ENCODE measurements at regions not wholly inside any gene's neighbourhood (a gene's known extent, or its start where the extent isn't known, plus 50 kb on each side); places are given as distances from the start of the nearest gene placed in this dataset.
"Not testable (repeated sequence)": the region's sequence is repeated elsewhere in the genome, so short reads cannot be mapped to it uniquely, and the experiment has no call there.

DNA sequence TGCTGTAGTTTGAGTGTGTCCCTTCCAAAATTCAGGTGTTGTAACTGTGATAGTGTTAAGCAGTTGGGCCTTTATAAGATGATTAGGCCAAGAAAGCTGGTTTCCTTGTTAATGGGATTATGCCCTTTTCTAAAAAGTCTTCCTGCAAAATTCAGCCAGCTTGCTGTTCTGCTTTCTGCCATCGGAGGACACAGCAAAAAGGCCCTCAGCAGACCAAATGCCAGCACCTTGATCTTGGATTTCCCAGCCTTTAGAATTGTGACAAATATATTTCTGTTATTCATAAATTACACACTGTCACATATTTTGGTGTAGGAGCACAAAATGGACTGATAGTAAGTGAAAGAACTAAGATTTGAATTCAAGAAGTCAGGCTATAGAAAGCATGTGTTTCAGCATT lies 203.2 kb downstream of the IZUMO3 start:
- DNase-seq (ENCODE audit: low read depth): no peak

DNA sequence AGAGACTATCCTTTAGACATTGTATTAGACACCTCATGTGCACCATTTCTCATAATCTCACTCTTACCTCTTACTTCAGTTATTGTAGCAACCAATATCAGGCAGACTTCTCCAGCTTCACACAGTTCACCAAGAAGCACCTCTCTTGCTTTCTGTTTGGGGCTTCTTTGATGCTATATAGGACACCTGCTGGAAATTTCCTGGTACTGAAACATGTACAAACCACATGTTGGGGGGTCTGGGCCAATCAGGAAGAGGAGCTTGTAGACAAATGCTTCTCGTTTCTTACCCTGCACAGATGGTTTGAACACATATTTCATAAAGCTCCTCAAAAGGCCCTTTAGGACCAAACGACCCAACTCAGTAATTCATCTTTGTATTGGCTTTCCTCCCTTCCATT lies 212.1 kb downstream of the IZUMO3 start:
- no peak for DNase-seq (ENCODE audit: low read depth)

DNA sequence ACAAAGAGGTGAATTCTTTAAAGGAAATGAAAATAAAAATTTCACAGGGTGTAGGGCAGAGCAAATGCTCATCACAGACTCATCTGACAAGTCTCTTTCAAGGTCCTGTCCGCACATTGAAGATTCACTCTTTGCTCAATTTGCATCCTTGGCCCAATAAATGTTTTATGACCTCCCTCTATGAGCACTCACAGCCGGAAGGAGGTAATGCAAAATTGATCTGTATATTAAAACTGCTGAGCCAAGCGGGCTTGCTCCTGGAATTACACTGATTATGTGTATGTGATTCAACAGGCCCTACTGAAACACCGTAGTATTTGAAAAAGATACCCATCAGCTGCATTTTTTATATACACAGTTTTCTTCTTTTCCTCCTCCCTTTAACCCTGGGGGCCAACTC lies 246.8 kb downstream of the IZUMO3 start:
- no peak for DNase-seq (ENCODE audit: low read depth)

DNA sequence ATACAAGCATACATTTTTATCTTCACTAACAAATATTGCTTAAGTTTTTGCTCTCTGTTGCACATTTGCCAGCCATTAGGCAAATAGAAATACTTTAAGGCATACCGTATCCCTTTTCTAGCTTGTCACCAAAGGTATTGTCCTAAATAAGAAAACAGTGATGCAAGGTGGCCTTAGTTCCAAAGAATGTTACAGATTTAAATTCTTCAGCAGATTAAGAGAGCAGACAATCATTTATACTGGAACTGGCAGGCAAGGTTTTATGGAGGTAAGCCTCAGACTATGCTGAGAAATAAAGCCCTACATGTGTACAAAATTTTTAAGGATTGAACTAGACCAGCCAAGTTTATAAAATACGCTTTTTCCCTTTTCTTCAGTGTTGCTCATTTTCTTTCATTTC lies 247.8 kb downstream of the IZUMO3 start:
- DNase-seq (ENCODE audit: low read depth): no peak

DNA sequence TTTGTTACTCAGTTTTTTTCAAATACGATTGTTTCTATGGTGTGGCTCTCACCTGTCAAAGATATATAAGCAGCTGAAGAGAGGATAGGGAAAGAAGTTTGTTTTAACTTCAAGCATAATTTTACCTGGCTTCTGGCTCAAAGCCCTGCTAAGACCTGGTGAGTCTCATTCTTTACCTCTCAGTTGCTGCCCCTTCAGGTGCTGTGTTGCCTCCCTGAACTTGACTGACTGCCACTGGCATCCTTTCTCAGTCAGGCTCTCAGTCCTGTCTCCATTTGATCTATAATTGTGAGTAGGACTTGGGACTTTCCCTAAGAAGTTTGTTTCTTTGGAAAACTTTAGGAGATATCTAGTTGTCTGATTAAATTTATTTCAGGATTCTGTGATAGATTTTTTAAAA lies 249.6 kb downstream of the IZUMO3 start:
- no peak for DNase-seq (ENCODE audit: low read depth)

DNA sequence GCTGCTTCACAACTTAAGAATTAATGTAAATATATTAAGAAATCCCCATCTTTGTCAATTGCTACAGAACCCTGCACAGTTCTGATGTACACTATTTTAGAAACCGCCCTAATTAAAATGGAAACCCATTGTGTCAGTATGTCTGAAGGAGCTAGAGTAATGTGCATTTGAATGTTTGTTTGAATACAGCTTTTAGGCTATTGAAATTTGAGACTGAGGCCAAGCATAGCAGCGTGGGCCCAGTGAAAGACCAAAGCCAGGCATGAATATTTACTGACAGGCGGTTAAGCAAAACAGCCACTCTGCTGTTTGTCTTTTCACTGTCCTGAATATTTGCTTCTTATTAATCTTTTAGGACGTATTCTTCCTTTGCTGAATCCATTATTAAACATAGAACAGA lies 252.3 kb downstream of the IZUMO3 start:
- DNase-seq (ENCODE audit: low read depth): no peak

DNA sequence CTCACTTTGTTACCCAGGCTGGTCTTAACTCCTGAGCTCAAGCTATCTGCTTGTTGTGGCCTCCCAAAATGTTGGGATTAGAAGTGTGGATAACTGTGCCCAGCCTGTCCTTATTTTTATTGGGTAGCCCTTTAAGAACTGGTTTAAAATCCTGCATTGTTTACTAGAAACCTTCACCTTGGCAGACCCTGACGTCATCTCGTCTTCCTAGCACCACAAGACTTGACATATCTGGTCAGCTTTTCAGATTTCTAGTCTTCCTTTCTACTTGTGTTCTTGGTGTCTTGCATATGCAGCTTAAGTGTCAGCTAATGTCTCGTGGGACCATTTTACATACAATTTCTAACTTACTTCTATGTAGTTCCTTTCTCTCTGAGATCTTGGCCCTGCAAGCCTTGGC lies 258.9 kb downstream of the IZUMO3 start:
- DNase-seq (ENCODE audit: low read depth): no peak

DNA sequence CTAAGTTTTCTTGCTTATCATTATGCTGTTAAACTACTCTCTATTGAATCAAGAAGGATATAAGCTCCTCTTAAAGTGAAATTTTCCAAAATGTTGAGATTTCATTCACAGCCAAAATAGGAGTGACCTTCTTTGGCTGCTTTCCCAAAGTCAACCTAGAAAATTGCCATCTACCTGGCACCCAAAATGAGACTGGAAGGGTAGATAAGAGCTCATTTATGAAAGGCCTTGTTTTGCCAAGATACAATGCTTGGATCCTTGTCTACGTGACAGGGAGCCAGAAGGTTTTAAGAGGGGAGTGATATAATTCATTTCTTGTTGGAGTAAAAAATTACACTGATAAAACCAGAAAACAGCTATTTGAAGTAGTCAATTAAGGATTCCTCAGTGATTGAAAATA lies 287.1 kb downstream of the IZUMO3 start:
- no peak for DNase-seq (ENCODE audit: low read depth)

DNA sequence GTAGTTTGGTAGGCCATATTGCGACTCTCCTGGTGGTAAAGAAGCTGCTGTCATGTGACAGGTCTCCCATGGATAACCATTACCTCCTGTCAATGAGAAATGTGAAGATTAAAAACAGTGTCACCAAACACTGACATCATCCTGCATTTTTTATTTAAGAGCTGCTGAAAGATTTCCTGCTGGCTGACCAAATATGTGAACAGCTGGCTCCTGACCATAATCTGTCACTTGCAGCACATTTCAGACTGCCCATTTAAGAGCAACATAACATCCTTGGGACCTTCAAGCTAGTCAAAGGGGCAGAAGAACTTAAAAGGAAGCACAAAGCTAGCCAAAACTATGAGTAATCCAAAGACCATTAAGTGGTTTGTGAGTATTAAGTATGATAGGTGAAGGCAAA lies 288.0 kb downstream of the IZUMO3 start:
- DNase-seq (ENCODE audit: low read depth): peak; percentile 38

DNA sequence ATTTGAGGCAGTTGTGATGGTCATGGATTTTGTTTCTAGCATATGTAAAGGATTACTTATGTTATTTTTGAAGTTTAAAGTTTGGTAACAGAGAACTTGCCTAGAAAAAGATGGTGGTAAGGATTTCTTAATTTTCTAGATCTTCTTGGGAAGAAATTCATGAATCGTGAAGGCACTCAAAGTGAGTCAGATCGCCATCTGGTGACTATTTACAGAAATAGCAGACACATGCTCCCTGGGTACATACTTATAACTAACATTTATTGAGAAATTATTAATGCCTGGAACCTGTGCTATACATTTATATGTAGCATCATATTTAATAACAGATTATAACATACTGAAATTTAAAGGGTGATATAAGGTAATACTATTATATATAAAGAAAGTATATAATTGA lies 299.7 kb downstream of the IZUMO3 start:
- DNase-seq (ENCODE audit: low read depth): peak; percentile 34

DNA sequence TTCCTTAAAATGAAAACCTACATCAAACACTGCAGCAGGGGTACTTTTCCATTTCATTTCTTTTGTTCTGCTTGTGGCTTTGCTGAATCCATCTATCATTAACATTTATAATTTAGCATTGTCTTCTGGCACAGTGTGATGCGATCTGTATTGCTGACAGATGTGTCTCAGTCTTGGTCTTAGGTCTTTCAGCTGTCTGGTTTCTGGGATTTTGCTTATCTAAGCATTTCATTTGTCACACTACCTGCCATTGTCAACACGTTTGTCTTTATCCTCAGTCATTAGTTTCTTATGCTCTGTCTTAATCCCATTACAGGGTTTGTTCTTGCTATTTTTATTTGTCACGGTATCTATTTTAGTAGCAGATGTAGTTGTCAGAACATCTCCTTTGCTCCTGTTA lies 303.1 kb downstream of the IZUMO3 start:
- no peak for DNase-seq (ENCODE audit: low read depth)

DNA sequence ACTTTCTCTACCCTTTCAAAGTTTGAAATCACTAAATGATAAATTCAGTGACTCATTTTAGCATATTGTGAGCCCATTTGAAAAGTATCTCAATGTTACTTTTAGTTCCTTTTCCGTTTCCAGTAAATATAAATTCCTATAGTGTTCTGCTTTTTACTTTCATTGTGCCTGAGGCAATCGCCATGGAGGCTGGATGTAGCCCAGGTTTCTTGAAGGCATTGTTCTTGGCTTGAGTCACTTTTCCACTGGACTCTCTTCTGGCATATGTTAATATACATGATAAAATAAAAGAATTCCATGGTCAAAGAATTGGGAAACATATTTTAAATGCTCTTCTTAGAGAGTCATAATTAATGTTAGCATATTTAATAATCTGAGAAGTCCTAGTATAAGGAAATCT lies 327.0 kb downstream of the IZUMO3 start:
- no peak for DNase-seq (ENCODE audit: low read depth)

DNA sequence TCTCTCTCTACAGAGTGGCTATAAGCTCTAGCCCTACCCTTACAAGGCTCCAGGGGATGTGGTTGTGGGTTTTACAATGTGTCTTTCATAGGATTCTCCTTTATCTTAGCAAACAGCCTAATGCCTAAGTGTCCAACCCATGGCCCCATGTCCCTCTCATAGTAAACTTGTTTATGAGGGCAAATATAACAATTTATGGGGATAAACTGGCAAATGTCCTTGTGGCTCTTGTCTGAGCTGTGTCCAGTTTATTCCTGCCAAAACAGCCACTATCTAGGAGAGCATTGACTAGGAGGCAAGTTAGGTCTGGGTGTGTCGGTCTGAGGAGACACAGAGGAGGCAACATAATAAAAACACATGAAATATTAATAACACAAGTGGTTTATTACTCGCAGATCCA lies 335.1 kb downstream of the IZUMO3 start:
- DNase-seq (ENCODE audit: low read depth): no peak

DNA sequence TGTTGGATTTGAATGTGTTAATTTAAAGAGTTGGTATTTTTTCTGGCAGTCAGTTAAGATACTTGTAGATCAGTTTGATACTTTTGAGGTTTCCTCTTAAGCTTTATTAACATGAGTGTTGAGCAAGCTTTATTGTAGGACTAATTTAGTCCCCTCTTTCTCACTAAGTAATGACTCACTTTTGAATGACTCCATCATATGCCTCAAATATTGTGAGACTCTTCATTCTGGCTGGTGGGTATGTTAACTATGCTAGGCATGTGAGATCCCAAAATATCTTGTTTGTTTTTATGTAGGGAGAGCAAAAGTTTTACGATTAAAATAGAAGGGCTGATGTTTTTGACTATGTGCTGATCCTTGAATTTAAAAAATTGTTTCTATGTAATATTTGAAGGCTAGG lies 355.7 kb downstream of the IZUMO3 start:
- DNase-seq (ENCODE audit: low read depth): no peak

DNA sequence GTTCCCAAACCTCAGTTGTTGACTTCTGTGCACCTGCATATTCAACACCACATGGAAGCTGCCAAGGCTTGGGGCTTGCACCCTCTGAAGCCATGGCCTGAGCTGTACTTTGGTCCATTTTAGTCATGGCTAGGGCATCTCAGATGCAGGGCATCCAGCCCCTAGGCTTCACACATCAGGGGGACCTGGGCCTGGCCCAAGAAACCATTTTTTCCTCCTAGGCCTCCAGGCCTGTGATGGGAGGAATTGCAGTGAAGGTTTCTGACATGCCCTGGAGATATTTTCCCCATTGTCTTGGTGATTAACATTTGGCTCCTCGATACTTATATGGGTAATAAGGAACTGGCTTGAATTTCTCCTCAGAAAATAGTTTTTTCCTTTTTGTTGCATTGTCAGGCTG lies 354.5 kb upstream of the ELAVL2 start:
- DNase-seq (ENCODE audit: low read depth): not testable (repeated sequence)

DNA sequence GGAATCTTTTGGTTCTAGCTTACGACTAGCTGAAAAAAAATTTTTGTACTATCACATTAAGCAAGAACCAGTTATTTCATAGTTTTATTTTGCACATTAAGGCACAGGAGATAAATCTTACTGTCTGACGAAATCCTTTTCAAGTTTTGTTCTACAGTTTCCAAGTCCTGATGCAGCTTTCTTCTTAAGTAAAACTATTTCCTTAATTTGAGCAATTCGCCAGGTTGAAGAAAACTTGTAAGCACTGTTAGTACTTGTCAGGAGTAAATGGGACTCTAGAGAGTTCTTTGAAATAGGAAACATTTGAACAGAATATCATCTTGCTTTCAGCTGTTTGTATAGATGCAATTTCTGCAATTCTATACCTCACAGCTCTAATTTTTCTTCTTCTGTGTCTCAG lies 318.8 kb upstream of the ELAVL2 start:
- DNase-seq (ENCODE audit: low read depth): no peak

DNA sequence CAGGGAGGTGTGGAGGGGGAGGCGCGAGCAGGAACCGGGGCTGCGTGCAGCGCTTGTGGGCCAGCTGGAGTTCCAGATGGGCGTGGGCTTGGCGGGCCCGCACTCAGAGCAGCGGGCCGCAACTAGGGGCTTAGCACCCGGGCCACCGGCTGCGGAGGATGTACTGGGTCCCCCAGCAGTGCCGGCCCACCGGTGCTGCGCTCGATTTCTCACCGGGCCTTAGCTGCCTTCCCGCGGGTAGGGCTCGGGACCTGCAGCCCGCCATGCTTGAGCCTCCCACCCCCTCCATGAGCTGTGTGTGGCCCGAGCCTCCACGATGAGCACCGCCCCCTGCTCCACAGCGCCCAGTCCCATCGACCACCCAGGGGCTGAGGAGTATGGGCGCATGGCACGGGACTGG lies 309.0 kb upstream of the ELAVL2 start:
- DNase-seq (ENCODE audit: low read depth): not testable (repeated sequence)

DNA sequence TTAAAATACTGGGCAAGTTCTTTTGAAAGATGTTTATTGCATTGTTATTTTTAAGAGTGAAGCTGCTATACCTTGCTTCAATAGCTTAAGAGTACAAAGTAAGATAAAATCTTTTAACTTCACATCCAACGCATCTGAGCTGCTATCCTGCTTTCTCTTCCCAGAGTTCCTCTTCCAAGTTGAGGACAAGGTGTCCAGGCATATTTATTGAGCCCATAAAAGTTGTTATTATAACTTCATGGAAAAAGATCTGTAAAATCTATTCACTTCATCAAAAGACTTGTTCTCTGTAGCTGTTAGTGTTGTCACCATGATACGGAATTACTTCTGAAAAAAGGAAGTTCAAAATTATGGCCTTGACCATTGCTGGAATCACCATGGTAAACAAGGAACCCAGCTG lies 306.2 kb upstream of the ELAVL2 start:
- no peak for DNase-seq (ENCODE audit: low read depth)

DNA sequence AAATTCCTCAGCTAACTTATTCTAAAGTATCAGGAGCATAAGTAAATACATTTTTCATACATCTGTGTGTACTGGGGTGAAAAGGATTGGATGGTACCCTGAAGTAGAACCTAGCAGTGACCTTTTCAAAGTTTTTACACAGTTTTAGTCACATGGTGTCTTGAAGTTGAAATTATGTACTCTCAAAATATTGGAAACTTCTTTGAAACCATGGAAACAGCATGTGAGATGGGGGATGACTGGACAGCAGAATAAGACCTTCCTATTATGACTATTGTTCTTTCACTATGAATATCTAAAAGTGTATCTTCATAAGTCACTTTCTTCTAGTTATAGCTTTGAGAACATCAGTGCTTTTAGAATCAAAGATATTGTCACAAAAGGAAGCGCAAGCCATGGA lies 301.5 kb upstream of the ELAVL2 start:
- no peak for DNase-seq (ENCODE audit: low read depth)

DNA sequence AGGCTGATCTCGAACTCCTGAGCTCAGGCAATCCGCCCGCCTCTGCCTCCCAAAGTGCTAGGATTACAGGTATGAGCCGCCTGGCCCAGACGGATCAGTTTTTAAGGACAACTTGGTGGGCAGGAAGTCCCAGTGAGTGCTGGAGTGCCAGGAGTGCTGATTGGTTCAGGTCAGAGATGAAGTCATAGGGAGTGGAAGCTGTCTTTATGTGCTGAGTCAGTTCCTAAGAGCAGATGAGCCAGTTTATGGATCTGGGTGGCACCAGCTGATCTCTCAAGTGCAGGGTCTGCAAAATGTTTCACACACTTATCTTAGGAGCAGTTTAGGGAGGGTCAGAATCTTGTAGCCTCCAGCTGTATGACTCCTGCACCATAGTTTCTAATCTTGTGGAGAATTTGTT lies 292.1 kb upstream of the ELAVL2 start:
- DNase-seq (ENCODE audit: low read depth): no peak

DNA sequence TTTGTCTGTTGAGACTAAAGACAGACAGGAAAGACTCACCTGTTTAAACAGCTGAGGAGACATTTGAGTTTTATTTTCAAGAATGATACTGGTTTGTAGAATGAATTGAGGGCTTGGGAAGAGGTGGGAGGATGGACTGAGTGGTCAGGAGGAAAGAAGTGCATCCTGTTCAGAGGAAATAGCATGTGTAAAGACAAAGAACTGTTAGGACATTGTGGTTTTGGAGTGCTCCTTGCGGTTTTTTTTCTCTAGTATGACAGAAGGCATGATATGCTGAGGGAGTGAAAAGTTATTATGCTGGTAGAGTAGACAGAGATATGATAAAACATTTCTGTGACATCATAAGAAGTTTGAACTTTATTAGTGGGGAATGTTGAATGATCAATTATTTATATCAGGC lies 270.7 kb upstream of the ELAVL2 start:
- DNase-seq (ENCODE audit: low read depth): no peak

DNA sequence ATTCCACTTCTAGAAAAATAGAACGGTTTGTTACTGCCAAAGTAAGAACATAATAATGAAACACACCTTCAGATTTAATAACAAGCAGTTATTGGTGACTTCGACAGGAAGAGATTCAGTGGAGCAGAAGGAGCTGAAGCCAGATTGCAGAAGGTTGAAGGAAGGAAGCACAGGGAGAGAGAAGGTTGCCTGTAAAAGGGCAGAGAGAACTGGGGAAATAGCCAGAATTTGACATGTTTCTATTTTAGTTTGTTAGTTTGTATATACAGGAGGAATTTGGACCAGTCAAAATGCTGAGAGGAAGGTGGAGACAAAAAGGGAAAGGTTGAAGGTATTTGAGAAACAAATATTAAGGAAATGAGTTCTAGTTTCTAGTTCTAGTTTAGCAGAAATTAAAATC lies 269.2 kb upstream of the ELAVL2 start:
- DNase-seq (ENCODE audit: low read depth): no peak

DNA sequence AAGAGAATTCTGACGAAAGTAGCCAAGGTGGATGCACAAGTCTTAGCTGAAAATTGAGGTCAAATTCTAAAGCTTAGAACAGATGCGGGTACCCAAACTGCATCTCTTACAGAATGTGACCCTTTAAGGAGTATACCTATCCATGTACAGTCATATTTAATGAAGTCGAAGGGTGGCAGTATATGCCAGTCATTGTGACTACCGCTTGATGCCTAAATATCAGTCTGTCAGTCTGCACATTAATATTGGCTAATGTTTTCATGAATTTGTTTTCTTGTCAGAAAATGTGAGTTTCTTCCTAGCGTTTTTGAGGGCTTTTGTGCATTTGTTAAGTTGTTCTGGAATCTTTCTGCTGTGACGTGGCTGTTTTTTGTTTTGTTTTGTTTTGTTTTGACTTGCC lies 264.5 kb upstream of the ELAVL2 start:
- no peak for DNase-seq (ENCODE audit: low read depth)

DNA sequence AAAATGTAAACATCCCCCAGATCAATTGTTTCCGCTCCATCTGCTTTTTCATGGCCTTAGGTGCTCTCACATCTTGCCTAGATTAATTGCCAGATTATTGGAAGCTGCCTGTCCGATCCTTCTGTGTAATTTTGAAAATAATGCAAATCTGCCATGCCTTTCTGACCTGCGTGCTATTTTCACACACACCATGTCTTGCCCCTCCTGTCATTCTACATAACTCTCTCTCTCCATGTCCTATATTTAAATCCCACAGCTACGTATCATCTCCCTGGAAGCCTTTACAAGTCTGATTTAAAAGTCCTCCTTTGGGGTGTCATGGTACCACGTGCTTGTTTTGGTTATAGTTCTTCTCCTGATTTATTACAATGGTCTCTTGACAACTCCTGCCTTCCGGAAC lies 247.6 kb upstream of the ELAVL2 start:
- DNase-seq (ENCODE audit: low read depth): no peak

DNA sequence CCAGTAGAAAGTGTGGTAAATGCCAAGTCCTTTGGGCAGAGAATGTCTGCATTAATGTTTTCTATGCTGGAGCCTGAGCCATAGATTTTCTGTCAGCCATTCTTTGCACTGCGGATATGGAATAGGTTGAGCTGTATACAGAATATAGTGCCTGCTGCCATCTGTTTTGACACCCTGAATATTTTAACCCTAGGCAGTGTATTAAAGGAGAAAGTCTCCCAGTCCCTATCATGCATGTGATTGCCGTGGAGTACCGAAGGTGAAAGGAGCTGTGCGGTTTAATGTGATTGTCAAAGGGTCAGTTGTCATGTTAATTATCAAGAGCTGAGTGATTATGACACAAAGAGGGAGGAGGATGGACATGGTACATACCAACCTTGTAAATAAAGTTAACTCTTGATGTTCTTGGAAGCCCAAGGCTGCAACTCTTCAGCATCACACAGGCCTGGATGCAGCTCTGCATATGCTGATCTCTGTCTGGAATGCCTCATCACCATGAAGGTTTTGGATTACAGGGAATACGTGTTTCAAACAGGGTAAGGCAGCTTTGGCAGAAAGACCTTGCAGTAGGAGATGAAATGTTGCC lies 247.1 kb upstream of the ELAVL2 start:
- no peak for DNase-seq (ENCODE audit: low read depth)

Measured in iris pigment epithelial cell (primary cell).